ES-I3 (cell line): ENCODE measurements at regions not wholly inside any gene's neighbourhood (a gene's known extent, or its start where the extent isn't known, plus 50 kb on each side); places are given as distances from the start of the nearest gene placed in this dataset.
"Not testable (repeated sequence)": the region's sequence is repeated elsewhere in the genome, so short reads cannot be mapped to it uniquely, and the experiment has no call there.

Experiments used
- H3K36me3 ChIP-seq: 2 replicates; pipeline ENCODE4 v1.6.1; 2013; ENCODE audit warnings: mild to moderate bottlenecking, low read length, control low read depth, moderate library complexity; ENCODE audit not compliant: insufficient read depth
- H3K4me1 ChIP-seq: 2 replicates; pipeline ENCODE4 v1.6.1; 2013; ENCODE audit warnings: mild to moderate bottlenecking, control low read depth, low read length; ENCODE audit not compliant: insufficient read depth
- H3K9ac ChIP-seq: 2 replicates; pipeline ENCODE4 v1.6.1; 2013; ENCODE audit warnings: low read depth, mild to moderate bottlenecking, low read length, moderate library complexity
- H3K9me3 ChIP-seq: 2 replicates; pipeline ENCODE4 v1.6.1; 2013; ENCODE audit warnings: mild to moderate bottlenecking, low read length, moderate library complexity; ENCODE audit not compliant: control insufficient read depth, insufficient read depth

- Histone ChIP-seq H3K4me1 (0 out of 2 replicates have a peak, but pooled peaks cover 3% of the 10 kb centered on the region), H3K36me3 (no peaks in the 10 kb centered on the region), H3K9ac (no peak overlapping the region), H3K9me3 (peaks cover 8% of the 10 kb centered on the region; the same call in 1 of the 2 replicates)
Measured at GRCh38 chr10:78659598-78659967, 409.2 kb upstream of the ZMIZ1 start.

- no peak overlapping the region for H3K9ac ChIP-seq
- H3K4me1 ChIP-seq = 0 out of 2 replicates have a peak, but pooled peaks cover 3% of the 10 kb centered on the region
- peaks cover 10% of the 10 kb centered on the region; the same call in 1 of the 2 replicates for H3K9me3 ChIP-seq
- H3K36me3 ChIP-seq = no peaks in the 10 kb centered on the region
Measured at GRCh38 chr10:78660446-78661106, 408.2 kb upstream of the ZMIZ1 start.

- H3K36me3 ChIP-seq = no peaks in the 10 kb centered on the region
Measured at GRCh38 chr10:78663721-78664120, 405.0 kb upstream of the ZMIZ1 start.

DNA sequence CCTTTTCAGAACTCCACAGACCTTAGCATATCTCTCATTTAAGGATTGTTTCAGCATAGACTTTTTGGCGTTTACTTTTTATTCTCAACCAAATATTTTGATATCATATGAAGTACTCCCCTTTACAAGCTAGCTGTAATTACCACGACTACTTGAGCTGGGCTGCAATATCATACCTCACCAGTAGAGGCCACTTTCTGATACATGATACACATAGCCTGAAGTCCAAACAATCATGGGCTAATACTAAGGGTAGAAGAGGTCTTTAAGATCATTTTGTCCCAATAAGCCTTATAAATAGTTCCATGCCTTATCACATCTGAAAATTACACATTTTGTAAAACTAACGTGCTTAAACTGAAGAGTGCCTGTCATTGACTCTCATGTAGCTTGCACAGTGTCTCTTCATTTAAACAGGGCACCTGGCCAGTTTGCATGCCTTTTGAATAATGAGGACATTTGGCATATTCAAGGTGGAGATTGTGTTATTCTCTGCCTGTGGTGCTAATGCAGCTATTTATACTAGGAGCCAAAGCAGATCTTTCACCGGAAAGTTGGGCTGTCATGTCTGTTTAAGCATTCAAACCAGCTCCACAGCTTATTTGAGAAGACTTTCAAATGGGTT, 403.7 kb upstream of the ZMIZ1 start:
- Histone ChIP-seq H3K9me3 (peaks cover 14% of the 10 kb centered on the region; the same call in 1 of the 2 replicates), H3K9ac (no peak overlapping the region), H3K36me3 (no peaks in the 10 kb centered on the region), H3K4me1 (no peaks in the 10 kb centered on the region)

More at GRCh38 chr10:78663721-78664120, 405.0 kb upstream of the ZMIZ1 start:
- Histone ChIP-seq H3K4me1 (no peaks in the 10 kb centered on the region), H3K9me3 (peaks cover 14% of the 10 kb centered on the region; the same call in 1 of the 2 replicates), H3K9ac (no peak overlapping the region)

GRCh38 chr10:78672918-78673317, 395.8 kb upstream of the ZMIZ1 start:
- H3K9me3 ChIP-seq = no peaks in the 10 kb centered on the region
- no peaks in the 10 kb centered on the region for H3K4me1 ChIP-seq
- H3K9ac ChIP-seq = no peak overlapping the region
- no peaks in the 10 kb centered on the region for H3K36me3 ChIP-seq

DNA sequence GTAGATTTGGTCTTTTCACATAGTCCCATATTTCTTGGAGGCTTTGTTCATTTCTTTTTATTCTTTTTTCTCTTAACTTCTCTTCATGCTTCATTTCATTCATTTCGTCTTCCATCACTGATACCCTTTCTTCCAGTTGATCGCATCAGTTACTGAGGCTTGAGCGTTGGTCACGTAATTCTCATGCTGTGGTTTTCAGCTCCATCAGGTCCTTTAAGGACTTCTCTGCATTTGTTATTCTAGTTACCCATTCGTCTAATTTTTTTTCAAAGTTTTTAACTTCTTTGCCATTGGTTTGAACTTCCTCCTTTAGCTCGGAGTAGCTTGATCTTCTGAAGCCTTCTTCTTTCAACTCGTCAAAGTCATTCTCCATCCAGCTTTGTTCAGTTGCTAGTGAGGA, 387.6 kb upstream of the ZMIZ1 start:
- H3K36me3 ChIP-seq, H3K4me1 ChIP-seq, H3K9me3 ChIP-seq, H3K9ac ChIP-seq: not testable (repeated sequence)

- not testable (repeated sequence) for H3K4me1 ChIP-seq, H3K36me3 ChIP-seq, H3K9me3 ChIP-seq, H3K9ac ChIP-seq
Measured at GRCh38 chr10:78681986-78682385, 386.8 kb upstream of the ZMIZ1 start.

GRCh38 chr10:78684947-78685346, 383.8 kb upstream of the ZMIZ1 start:
- H3K9ac ChIP-seq = no peak overlapping the region
- H3K9me3 ChIP-seq = no peaks in the 10 kb centered on the region; the same call in 1 of the 2 replicates
- H3K4me1 ChIP-seq = no peaks in the 10 kb centered on the region
- no peaks in the 10 kb centered on the region for H3K36me3 ChIP-seq

- Histone ChIP-seq H3K36me3 (no peaks in the 10 kb centered on the region), H3K4me1 (no peaks in the 10 kb centered on the region), H3K9ac (no peak overlapping the region), H3K9me3 (no peaks in the 10 kb centered on the region; the same call in 1 of the 2 replicates)
Measured at GRCh38 chr10:78685466-78686103, 383.2 kb upstream of the ZMIZ1 start.

DNA sequence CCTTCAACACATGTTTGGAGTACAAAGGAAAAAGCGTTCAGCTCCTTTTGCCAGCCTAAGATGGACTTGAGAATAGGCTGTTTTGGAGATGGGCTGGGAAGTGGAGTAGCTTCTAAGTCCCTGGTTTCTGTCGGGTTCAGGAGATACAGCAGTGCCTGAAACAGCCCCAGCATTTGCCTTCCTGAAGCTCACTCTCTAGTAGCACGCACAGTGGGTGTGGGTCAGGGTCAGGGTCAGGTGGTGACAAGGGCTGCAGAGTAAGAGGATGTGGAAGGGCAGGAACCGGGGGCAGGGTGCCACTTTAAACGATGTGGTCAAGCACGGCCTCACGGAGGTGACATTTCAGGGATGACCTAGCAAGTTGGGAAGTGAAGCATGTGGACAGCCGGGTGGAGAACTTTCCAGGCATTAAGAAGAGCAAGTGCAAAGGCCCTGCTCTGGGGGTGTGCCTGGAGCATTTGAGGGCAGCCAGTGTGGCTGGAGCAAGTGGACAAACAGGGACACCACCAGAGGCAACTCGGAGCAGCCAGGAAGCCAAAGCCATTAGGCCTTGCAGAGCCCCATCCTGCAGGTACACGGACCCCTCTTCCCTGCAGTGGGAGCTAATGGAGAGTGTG, 382.2 kb upstream of the ZMIZ1 start:
- H3K9ac ChIP-seq = no peak overlapping the region
- no peaks in the 10 kb centered on the region; the same call in 1 of the 2 replicates for H3K9me3 ChIP-seq
- H3K4me1 ChIP-seq = no peaks in the 10 kb centered on the region
- H3K36me3 ChIP-seq = no peaks in the 10 kb centered on the region

- no peaks in the 10 kb centered on the region for H3K36me3 ChIP-seq
- no peak overlapping the region for H3K9ac ChIP-seq
- H3K9me3 ChIP-seq = no peaks in the 10 kb centered on the region; the same call in 1 of the 2 replicates
- no peaks in the 10 kb centered on the region for H3K4me1 ChIP-seq
Measured at GRCh38 chr10:78687626-78688025, 381.1 kb upstream of the ZMIZ1 start.

DNA sequence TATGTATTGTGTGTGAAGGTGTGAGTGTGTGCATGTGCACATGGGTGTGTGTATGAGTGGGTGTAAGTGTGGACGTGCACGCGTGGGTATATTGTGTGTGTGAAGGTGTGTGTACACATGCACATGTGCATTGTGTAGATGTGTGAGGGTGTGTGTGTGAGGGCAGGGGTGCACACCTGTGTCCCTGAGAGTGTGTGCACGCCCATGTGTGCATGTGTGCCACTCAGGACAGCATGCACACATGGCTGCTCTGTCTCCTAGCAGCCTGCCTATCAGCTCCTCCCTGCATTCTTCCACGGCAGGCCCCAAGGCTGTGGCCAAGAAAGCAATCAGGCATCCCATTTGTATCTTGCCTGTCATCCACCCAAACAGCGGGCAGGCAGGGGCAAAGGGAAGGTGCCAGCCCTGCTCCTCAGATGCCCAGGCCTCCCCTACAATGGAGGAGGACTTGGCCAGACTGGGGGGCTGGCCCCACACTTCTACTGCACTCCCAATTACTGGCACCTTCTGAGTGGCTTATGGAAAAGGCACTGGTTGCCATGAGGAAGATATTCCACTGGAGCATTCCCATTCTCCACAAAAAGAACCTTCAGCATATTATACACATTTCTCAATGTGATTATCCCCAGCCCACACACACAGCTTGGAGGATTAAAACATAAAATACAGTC, 380.4 kb upstream of the ZMIZ1 start:
- no peak overlapping the region for H3K9ac ChIP-seq
- no peaks in the 10 kb centered on the region for H3K9me3 ChIP-seq
- no peaks in the 10 kb centered on the region for H3K4me1 ChIP-seq
- no peaks in the 10 kb centered on the region for H3K36me3 ChIP-seq

DNA sequence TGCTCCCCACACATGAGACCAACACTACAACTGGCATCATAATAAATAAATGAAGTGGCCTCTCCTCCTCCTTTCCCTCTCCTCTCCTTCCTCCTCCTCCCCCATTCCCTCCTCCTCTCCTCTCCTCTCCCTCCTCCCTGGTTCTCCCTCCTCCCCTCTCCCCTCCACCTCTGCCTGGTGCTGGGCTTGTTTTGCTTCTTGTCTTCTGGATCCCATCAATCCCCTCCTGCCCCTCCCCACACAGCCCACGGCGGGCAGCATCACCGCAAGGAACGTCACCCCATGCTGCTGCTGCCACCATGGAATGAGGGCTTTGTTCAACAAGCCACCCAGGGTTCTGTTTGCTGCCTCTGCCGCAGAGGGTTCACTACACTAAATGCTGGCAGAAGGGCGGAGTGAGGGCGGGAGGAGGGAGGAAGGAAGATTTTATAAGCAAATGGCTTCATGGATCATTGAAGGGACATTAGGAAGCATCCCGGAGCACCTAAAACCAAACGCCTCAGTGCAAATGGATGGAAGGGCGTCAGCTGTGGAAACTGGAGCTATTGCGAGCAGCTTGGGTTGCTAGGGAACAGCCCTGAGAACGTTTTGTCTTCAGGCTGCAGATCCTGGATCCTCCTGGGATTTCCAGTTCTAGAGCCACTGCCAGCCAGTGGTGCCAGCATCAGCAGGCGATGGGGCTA, 379.7 kb upstream of the ZMIZ1 start:
- no peaks in the 10 kb centered on the region for H3K9me3 ChIP-seq
- no peak overlapping the region for H3K9ac ChIP-seq
- no peaks in the 10 kb centered on the region for H3K4me1 ChIP-seq
- H3K36me3 ChIP-seq = no peaks in the 10 kb centered on the region

GRCh38 chr10:78689584-78689935, 379.2 kb upstream of the ZMIZ1 start:
- Histone ChIP-seq H3K9me3 (no peaks in the 10 kb centered on the region), H3K4me1 (no peaks in the 10 kb centered on the region), H3K9ac (no peak overlapping the region), H3K36me3 (no peaks in the 10 kb centered on the region)
